Keratinocyte (primary cell): ENCODE measurements at regions not wholly inside any gene's neighbourhood (a gene's known extent, or its start where the extent isn't known, plus 50 kb on each side); places are given as distances from the start of the nearest gene placed in this dataset.

Source experiments
- CTCF ChIP-seq, 3 experiments: IDR thresholded peaks in 1 of 3; conservative IDR thresholded peaks in 1 of 3; optimal IDR thresholded peaks in 1 of 3; 2 replicates in 2 of 3; 3 replicates in 1 of 3; pipeline versions ENCODE3 to v1.5.1; 2011; ENCODE audit warnings: low read length in 3 of 3, mild to moderate bottlenecking in 3 of 3, moderate library complexity in 2 of 3, control low read depth in 1 of 3, inconsistent platforms in 1 of 3; ENCODE audit not compliant: insufficient read depth in 2 of 3; ENCODE audit errors: extremely low read depth in 1 of 3
- EZH2 ChIP-seq: IDR thresholded peaks from one replicate; pipeline ENCODE4 v1.6.1; 2012; ENCODE audit warnings: inconsistent platforms, mild to moderate bottlenecking, low read length, moderate library complexity

GRCh38 chr14:101711041-101711856 is 50.3 kb upstream of the PPP2R5C start:
- TF ChIP-seq CTCF (optimal IDR thresholded peaks at IDR 0.05 in 1 of 3, IDR thresholded peaks at IDR 0.05 in 1 of 3, conservative IDR thresholded peaks at IDR 0.05 in 1 of 3; ENCODE audit: extremely low read depth in 1 of 3, insufficient read depth in 2 of 3, low read length in 3 of 3) (no peak), EZH2 (no peak)
